Testis (tissue), 2 donors: ENCODE measurements at regions not wholly inside any gene's neighbourhood (a gene's known extent, or its start where the extent isn't known, plus 50 kb on each side); places are given as distances from the start of the nearest gene placed in this dataset.

Experiments
- DNase-seq: peaks from one replicate; pipeline ENCODE4 v3.0.0-alpha.2; 2019
- H3K27ac ChIP-seq, 2 donors: fragments of 200-600 bp; sonication (generic); one replicate each; pipeline ENCODE4 v1.5.1; 2019
- H3K27me3 ChIP-seq: fragments of 200-600 bp; sonication (generic); one replicate; pipeline ENCODE4 v1.5.1; 2019
- H3K36me3 ChIP-seq: fragments of 200-600 bp; sonication (generic); one replicate; pipeline ENCODE4 v1.5.1; 2017; ENCODE audit warnings: low read depth; ENCODE audit errors: missing control alignments
- H3K4me1 ChIP-seq: fragments of 200-600 bp; sonication (generic); one replicate; pipeline ENCODE4 v1.5.1; 2019
- H3K4me3 ChIP-seq, 2 donors: fragments of 200-600 bp; sonication (generic); one replicate each; pipeline ENCODE4 v1.5.1; 2017 to 2019
- H3K9me3 ChIP-seq: fragments of 200-600 bp; sonication (generic); one replicate; pipeline ENCODE4 v1.5.1; 2017
- POLR2A ChIP-seq: fragments of 450-650 bp; IDR thresholded peaks from one replicate; pipeline ENCODE4 v1.6.1; 2017; ENCODE audit warnings: antibody characterized with exemption, mild to moderate bottlenecking, moderate library complexity
- WGBS, 2 donors: methylation state at CpG; one replicate each; pipeline ENCODE4 v1.1.5; 2018; 5-methylcytosine and 5-hydroxymethylcytosine counted together
- intact Hi-C: fragments of 100-400 bp; cut with DNase I; formaldehyde crosslinking; loops from one replicate; pipeline ENCODE4 v1.15.1; 2023; ENCODE audit warnings: low total_unique reads
- TF ChIP-seq, protein P1 (sequence below), 3 experiments: fragments of 450-650 bp in 2 of 3; fragments of 200-600 bp in 1 of 3; sonication (generic) in 1 of 3; IDR thresholded peaks; one replicate each; pipeline ENCODE4 v1.5.1; 2016 to 2019; ENCODE audit warnings: antibody characterized with exemption in 3 of 3, mild to moderate bottlenecking in 2 of 3, moderate library complexity in 1 of 3

DNA sequence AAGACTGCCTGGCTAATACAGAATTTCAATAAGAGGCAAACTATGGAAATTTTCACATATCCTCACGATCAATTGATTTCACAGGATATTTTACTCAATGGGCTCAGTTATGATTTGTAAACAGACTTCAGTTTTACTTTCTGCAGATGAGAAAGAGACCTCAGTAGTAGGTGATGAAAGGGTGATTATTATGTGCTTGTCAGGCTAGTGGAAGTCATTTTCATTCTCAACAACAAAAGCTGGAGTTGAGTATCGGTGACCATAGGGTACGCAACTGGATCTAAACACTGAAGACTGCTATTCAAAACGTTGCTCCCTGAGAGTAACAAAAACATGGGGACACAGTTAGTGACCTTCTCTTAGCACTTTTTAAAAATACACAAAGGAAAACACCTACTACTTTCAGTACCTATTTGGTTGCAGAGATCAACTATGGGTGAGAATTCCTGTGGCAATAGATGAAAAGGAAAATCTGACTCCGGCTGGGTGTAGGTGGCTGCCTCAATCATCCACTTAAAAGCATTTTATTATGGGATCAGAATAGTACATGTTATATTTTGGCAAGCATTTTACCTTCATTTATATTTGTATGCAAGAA, 126.2 kb upstream of the VRK2 start:
- H3K27ac ChIP-seq: no peak overlapping the region
- WGBS, 2 donors: 84 to 87% methylated on average over 5 of the region's 5 CpGs
- no peaks in the 10 kb centered on the region for H3K36me3 ChIP-seq
- no peaks in the 10 kb centered on the region for H3K27me3 ChIP-seq
- H3K4me1 ChIP-seq: no peaks in the 10 kb centered on the region
- intact Hi-C loops: no loop called here
- TF ChIP-seq, protein P1, sequence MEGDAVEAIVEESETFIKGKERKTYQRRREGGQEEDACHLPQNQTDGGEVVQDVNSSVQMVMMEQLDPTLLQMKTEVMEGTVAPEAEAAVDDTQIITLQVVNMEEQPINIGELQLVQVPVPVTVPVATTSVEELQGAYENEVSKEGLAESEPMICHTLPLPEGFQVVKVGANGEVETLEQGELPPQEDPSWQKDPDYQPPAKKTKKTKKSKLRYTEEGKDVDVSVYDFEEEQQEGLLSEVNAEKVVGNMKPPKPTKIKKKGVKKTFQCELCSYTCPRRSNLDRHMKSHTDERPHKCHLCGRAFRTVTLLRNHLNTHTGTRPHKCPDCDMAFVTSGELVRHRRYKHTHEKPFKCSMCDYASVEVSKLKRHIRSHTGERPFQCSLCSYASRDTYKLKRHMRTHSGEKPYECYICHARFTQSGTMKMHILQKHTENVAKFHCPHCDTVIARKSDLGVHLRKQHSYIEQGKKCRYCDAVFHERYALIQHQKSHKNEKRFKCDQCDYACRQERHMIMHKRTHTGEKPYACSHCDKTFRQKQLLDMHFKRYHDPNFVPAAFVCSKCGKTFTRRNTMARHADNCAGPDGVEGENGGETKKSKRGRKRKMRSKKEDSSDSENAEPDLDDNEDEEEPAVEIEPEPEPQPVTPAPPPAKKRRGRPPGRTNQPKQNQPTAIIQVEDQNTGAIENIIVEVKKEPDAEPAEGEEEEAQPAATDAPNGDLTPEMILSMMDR (IDR thresholded peaks at IDR 0.05): no peak
- no peak for TF ChIP-seq POLR2A
- H3K9me3 ChIP-seq: no peaks in the 10 kb centered on the region
- no peak overlapping the region for H3K4me3 ChIP-seq
- DNase-seq: no peak

- Histone ChIP-seq H3K9me3 (no peaks in the 10 kb centered on the region), H3K4me3 (no peak overlapping the region), H3K27me3 (no peaks in the 10 kb centered on the region), H3K36me3 (no peaks in the 10 kb centered on the region), H3K4me1 (no peaks in the 10 kb centered on the region), H3K27ac (no peak overlapping the region)
- DNase-seq: no peak
- no peak for TF ChIP-seq POLR2A
- TF ChIP-seq, protein P1 (IDR thresholded peaks at IDR 0.05): no peak
- intact Hi-C loops: no loop called here
Observed at GRCh38 chr2:57934659-57935058, 111.9 kb upstream of the VRK2 start.

- TF ChIP-seq, protein P1 (IDR thresholded peaks at IDR 0.05): no peak
- TF ChIP-seq POLR2A: no peak
- Histone ChIP-seq H3K9me3 (no peaks in the 10 kb centered on the region), H3K4me3 (no peak overlapping the region), H3K36me3 (no peaks in the 10 kb centered on the region), H3K27me3 (no peaks in the 10 kb centered on the region), H3K4me1 (no peaks in the 10 kb centered on the region), H3K27ac (no peak overlapping the region)
- DNase-seq: no peak
- 89 to 91% methylated on average over 1 of the region's 1 CpG for WGBS, 2 donors
- intact Hi-C loops: no loop called here
Observed at GRCh38 chr2:57936216-57936615, 110.4 kb upstream of the VRK2 start.

- no peaks in the 10 kb centered on the region for H3K27me3 ChIP-seq
- H3K27ac ChIP-seq: no peak overlapping the region
- TF ChIP-seq, protein P1 (IDR thresholded peaks at IDR 0.05): no peak
- TF ChIP-seq POLR2A: no peak
- intact Hi-C loops: no loop called here
- no peak for DNase-seq
- no peaks in the 10 kb centered on the region for H3K4me1 ChIP-seq
- H3K4me3 ChIP-seq: no peak overlapping the region
- H3K9me3 ChIP-seq: no peaks in the 10 kb centered on the region
- H3K36me3 ChIP-seq: no peaks in the 10 kb centered on the region
- 43 to 49% methylated on average over 3 of the region's 3 CpGs for WGBS, 2 donors
Observed at GRCh38 chr2:57937456-57937855, 109.2 kb upstream of the VRK2 start.

- intact Hi-C loops: no loop called here
- TF ChIP-seq, protein P1 (IDR thresholded peaks at IDR 0.05): no peak
- Histone ChIP-seq H3K27me3 (no peaks in the 10 kb centered on the region), H3K4me3 (no peak overlapping the region), H3K9me3 (no peaks in the 10 kb centered on the region), H3K4me1 (no peaks in the 10 kb centered on the region), H3K27ac (no peak overlapping the region), H3K36me3 (no peaks in the 10 kb centered on the region)
- DNase-seq: no peak
- 91 to 95% methylated on average over 1 of the region's 1 CpG for WGBS, 2 donors
Observed at GRCh38 chr2:57941816-57942215, 104.8 kb upstream of the VRK2 start.
